Pons (tissue), 1 donor: ENCODE measurements at regions not wholly inside any gene's neighbourhood (a gene's known extent, or its start where the extent isn't known, plus 50 kb on each side); places are given as distances from the start of the nearest gene placed in this dataset.

ENCODE experiments used
- DNase-seq: peaks from one replicate; pipeline ENCODE4 v3.0.0-alpha.2; 2016; ENCODE audit warnings: low spot score

GRCh38 chr12:103011974-103012763, 54.7 kb downstream of the ASCL1 start:
- no peak for DNase-seq

- DNase-seq: peak; percentile 60
Observed at GRCh38 chr12:103012884-103013283, 55.4 kb downstream of the ASCL1 start.

- no peak for DNase-seq
Observed at GRCh38 chr12:103013741-103014300, 56.3 kb downstream of the ASCL1 start.

GRCh38 chr12:103016381-103016780, 58.9 kb downstream of the ASCL1 start:
- DNase-seq: no peak

GRCh38 chr12:103020839-103021238, 63.4 kb downstream of the ASCL1 start:
- DNase-seq: no peak

GRCh38 chr12:103021538-103022218, 64.2 kb downstream of the ASCL1 start:
- no peak for DNase-seq

GRCh38 chr12:103024650-103025049, 67.2 kb downstream of the ASCL1 start:
- no peak for DNase-seq

- peak; percentile 16 for DNase-seq
Observed at GRCh38 chr12:103026643-103027042, 69.2 kb downstream of the ASCL1 start.

GRCh38 chr12:103028881-103029639, 71.6 kb downstream of the ASCL1 start:
- no peak for DNase-seq

- no peak for DNase-seq
Observed at GRCh38 chr12:103036581-103037214, 79.2 kb downstream of the ASCL1 start.

- no peak for DNase-seq
Observed at GRCh38 chr12:103043531-103044486, 86.3 kb downstream of the ASCL1 start.

- DNase-seq: no peak
Observed at GRCh38 chr12:103046154-103046553, 88.7 kb downstream of the ASCL1 start.

- DNase-seq: no peak
Observed at GRCh38 chr12:103050273-103050672, 92.8 kb downstream of the ASCL1 start.

GRCh38 chr12:103053089-103053488, 95.6 kb downstream of the ASCL1 start:
- DNase-seq: no peak

- DNase-seq: no peak
Observed at GRCh38 chr12:103073630-103074029, 116.2 kb downstream of the ASCL1 start.

GRCh38 chr12:103075848-103076247, 118.4 kb downstream of the ASCL1 start:
- no peak for DNase-seq

GRCh38 chr12:103077108-103077773, 119.8 kb downstream of the ASCL1 start:
- no peak for DNase-seq

- no peak for DNase-seq
Observed at GRCh38 chr12:103085541-103085940, 128.1 kb downstream of the ASCL1 start.

- DNase-seq: no peak
Observed at GRCh38 chr12:103086471-103086870, 129.0 kb downstream of the ASCL1 start.

GRCh38 chr12:103093499-103094106, 136.1 kb downstream of the ASCL1 start:
- no peak for DNase-seq
